GM12872 (cell line): ENCODE measurements at regions not wholly inside any gene's neighbourhood (a gene's known extent, or its start where the extent isn't known, plus 50 kb on each side); places are given as distances from the start of the nearest gene placed in this dataset.

ENCODE experiments used
- CTCF ChIP-seq: IDR thresholded peaks from 3 replicates; pipeline ENCODE4 v1.5.1; 2011; ENCODE audit warnings: low read depth, mild to moderate bottlenecking, low read length, moderate library complexity; ENCODE audit not compliant: insufficient read depth

- TF ChIP-seq CTCF: no peak
These were observed 88.3 kb downstream of the VCX3A start for GRCh38 chrX:6446582-6446981.

GRCh38 chrX:6440648-6441047 lies 94.3 kb downstream of the VCX3A start:
- no peak for TF ChIP-seq CTCF

GRCh38 chrX:6432226-6432625 lies 102.7 kb downstream of the VCX3A start:
- TF ChIP-seq CTCF: no peak

GRCh38 chrX:6407542-6407941 lies 127.4 kb downstream of the VCX3A start:
- TF ChIP-seq CTCF: no peak

GRCh38 chrX:6386837-6387236 lies 148.1 kb downstream of the VCX3A start:
- TF ChIP-seq CTCF: no peak

GRCh38 chrX:6384921-6385320 lies 150.0 kb downstream of the VCX3A start:
- TF ChIP-seq CTCF: no peak

- TF ChIP-seq CTCF: no peak
These were observed 150.5 kb downstream of the VCX3A start for GRCh38 chrX:6384371-6384770.

- TF ChIP-seq CTCF: no peak
These were observed 151.0 kb downstream of the VCX3A start for GRCh38 chrX:6383917-6384316.
